Keratinocyte (primary cell): ENCODE measurements at regions not wholly inside any gene's neighbourhood (a gene's known extent, or its start where the extent isn't known, plus 50 kb on each side); places are given as distances from the start of the nearest gene placed in this dataset.

Experiments used
- EZH2 ChIP-seq: IDR thresholded peaks from one replicate; pipeline ENCODE4 v1.6.1; 2012; ENCODE audit warnings: inconsistent platforms, mild to moderate bottlenecking, low read length, moderate library complexity
- TF ChIP-seq, protein P1 (sequence below), 3 experiments: IDR thresholded peaks in 1 of 3; conservative IDR thresholded peaks in 1 of 3; optimal IDR thresholded peaks in 1 of 3; 2 replicates in 2 of 3; 3 replicates in 1 of 3; pipeline versions ENCODE3 to v1.5.1; 2011; ENCODE audit warnings: low read length in 3 of 3, mild to moderate bottlenecking in 3 of 3, moderate library complexity in 2 of 3, control low read depth in 1 of 3, inconsistent platforms in 1 of 3; ENCODE audit not compliant: insufficient read depth in 2 of 3; ENCODE audit errors: extremely low read depth in 1 of 3

DNA sequence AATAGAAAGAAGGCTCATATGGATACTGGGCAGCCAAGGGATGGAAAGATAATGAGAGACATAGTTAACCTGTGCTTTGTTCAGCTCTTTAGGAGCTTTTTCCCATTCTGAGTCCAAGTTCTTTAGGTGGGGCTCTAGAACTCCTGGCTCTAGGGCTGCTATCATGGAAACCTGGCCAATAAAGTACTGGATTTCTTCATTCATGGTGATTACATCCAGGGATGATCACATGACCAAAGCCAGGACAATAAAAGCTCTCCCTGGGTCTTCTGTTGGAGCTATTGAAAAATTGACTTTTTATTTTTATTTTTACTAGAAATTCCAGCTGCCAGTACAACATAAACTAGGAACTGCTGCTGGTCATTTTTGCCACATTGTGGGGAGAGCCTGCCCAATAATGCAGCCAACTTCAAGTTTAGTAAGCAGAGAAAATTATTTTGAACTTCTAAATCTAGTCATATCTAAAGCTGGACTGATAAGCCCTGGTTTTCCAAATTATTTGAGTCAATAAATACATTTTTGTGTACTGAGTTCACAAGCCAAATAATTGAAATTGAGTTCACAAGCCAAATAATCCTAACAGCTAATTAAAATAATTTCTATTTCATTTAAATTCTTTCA, 224.9 kb upstream of the STARD13 start:
- TF ChIP-seq, protein P1, sequence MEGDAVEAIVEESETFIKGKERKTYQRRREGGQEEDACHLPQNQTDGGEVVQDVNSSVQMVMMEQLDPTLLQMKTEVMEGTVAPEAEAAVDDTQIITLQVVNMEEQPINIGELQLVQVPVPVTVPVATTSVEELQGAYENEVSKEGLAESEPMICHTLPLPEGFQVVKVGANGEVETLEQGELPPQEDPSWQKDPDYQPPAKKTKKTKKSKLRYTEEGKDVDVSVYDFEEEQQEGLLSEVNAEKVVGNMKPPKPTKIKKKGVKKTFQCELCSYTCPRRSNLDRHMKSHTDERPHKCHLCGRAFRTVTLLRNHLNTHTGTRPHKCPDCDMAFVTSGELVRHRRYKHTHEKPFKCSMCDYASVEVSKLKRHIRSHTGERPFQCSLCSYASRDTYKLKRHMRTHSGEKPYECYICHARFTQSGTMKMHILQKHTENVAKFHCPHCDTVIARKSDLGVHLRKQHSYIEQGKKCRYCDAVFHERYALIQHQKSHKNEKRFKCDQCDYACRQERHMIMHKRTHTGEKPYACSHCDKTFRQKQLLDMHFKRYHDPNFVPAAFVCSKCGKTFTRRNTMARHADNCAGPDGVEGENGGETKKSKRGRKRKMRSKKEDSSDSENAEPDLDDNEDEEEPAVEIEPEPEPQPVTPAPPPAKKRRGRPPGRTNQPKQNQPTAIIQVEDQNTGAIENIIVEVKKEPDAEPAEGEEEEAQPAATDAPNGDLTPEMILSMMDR (optimal IDR thresholded peaks at IDR 0.05 in 1 of 3, IDR thresholded peaks at IDR 0.05 in 1 of 3, conservative IDR thresholded peaks at IDR 0.05 in 1 of 3; ENCODE audit: extremely low read depth in 1 of 3, insufficient read depth in 2 of 3, low read length in 3 of 3), result no peak
- no peak for TF ChIP-seq EZH2
